B cell (primary cell): ENCODE measurements at regions not wholly inside any gene's neighbourhood (a gene's known extent, or its start where the extent isn't known, plus 50 kb on each side); places are given as distances from the start of the nearest gene placed in this dataset.

Experiments
- CTCF ChIP-seq: fragments of 200-600 bp; IDR thresholded peaks from one replicate; pipeline ENCODE4 v1.8.0; 2022; ENCODE audit warnings: antibody characterized with exemption, mild to moderate bottlenecking
- EZH2 ChIP-seq: IDR thresholded peaks from 2 replicates; pipeline ENCODE4 v1.6.1; 2012; ENCODE audit warnings: borderline replicate concordance, low read depth, mild to moderate bottlenecking, moderate library complexity, low read length; ENCODE audit not compliant: insufficient read depth, poor library complexity, severe bottlenecking

GRCh38 chr4:53722110-53722509 lies 130.8 kb upstream of the LNX1 start:
- no peak for TF ChIP-seq EZH2
- no peak for TF ChIP-seq CTCF
